IMR-90 (cell line): ENCODE measurements at regions not wholly inside any gene's neighbourhood (a gene's known extent, or its start where the extent isn't known, plus 50 kb on each side); places are given as distances from the start of the nearest gene placed in this dataset.

ENCODE experiments used
- ATAC-seq: fragments of 200-7000 bp; cut with Tn5 transposase; 2 replicates; pipeline ENCODE4 v1.9.1; 2020; ENCODE audit warnings: low read depth, mild to moderate bottlenecking, moderate library complexity
- BruUV-seq: library from RNA; stranded (reverse); fragments of 400-500 nt; replicated peaks from 2 replicates; lab custom pipeline; 2021; lab: Mats Ljungman, UMichigan
- CTCF ChIA-PET: fragments of 300-600 bp; formaldehyde crosslinking; extraction: SDS; loops from one replicate; lab custom pipeline; 2021; ENCODE audit warnings: antibody characterized with exemption; lab: Yijun Ruan, JAX
- POLR2A ChIA-PET: fragments of 300-600 bp; sonication (Branson Sonifier 250); formaldehyde crosslinking; loops from one replicate; lab custom pipeline; 2022; ENCODE audit warnings: antibody characterized with exemption; ENCODE audit not compliant: unreplicated experiment; lab: Charles Lee
- DNase-seq: peaks from one replicate; pipeline ENCODE4 v3.0.0; 2013
- H2AFZ ChIP-seq: replicated peaks from 2 replicates; pipeline ENCODE3; 2013; ENCODE audit warnings: low read length, mild to moderate bottlenecking; ENCODE audit not compliant: poor library complexity
- H2AK5ac ChIP-seq: 2 replicates; pipeline ENCODE4 v1.6.1; 2013; ENCODE audit warnings: low read depth, low read length, inconsistent platforms
- H2AK9ac ChIP-seq: replicated peaks from 2 replicates; pipeline ENCODE3; 2013; ENCODE audit warnings: mild to moderate bottlenecking, low read depth, low read length, moderate library complexity; ENCODE audit not compliant: poor library complexity
- H2BK120ac ChIP-seq: 2 replicates; pipeline ENCODE4 v1.6.1; 2013; ENCODE audit warnings: low read depth, low read length, inconsistent platforms
- H2BK15ac ChIP-seq: 3 replicates; pipeline ENCODE4 v1.6.1; 2013; ENCODE audit warnings: low read depth, low read length, inconsistent platforms
- H2BK20ac ChIP-seq: 2 replicates; pipeline ENCODE4 v1.6.1; 2013; ENCODE audit warnings: low read depth, mild to moderate bottlenecking, inconsistent platforms, low read length, moderate library complexity
- H2BK5ac ChIP-seq: 2 replicates; pipeline ENCODE4 v1.6.1; 2013; ENCODE audit warnings: mild to moderate bottlenecking, low read depth, low read length, inconsistent platforms; ENCODE audit not compliant: poor library complexity, severe bottlenecking
- H3K14ac ChIP-seq: replicated peaks from 2 replicates; pipeline ENCODE4 v1.6.1; 2013; ENCODE audit warnings: low read depth, low read length, inconsistent platforms
- H3K18ac ChIP-seq: 2 replicates; pipeline ENCODE4 v1.6.1; 2013; ENCODE audit warnings: low read depth, low read length, control low read depth
- H3K23ac ChIP-seq: 2 replicates; pipeline ENCODE4 v1.6.1; 2013; ENCODE audit warnings: low read depth, low read length, inconsistent platforms
- H3K27ac ChIP-seq: 2 replicates; pipeline ENCODE4 v1.5.1; 2013; ENCODE audit warnings: mild to moderate bottlenecking, control low read depth, low read length; ENCODE audit not compliant: insufficient read depth
- H3K27me3 ChIP-seq: 2 replicates; pipeline ENCODE4 v1.6.1; 2013; ENCODE audit warnings: low read length; ENCODE audit not compliant: control insufficient read depth, insufficient read depth
- H3K36me3 ChIP-seq: 2 replicates; pipeline ENCODE4 v1.6.1; 2013; ENCODE audit warnings: low read length, mixed read lengths; ENCODE audit not compliant: control insufficient read depth, insufficient read depth
- H3K4ac ChIP-seq: 2 replicates; pipeline ENCODE4 v1.6.1; 2013; ENCODE audit warnings: low read depth, low read length, inconsistent platforms
- H3K4me1 ChIP-seq: 2 replicates; pipeline ENCODE4 v1.6.1; 2013; ENCODE audit warnings: low read length, mixed read lengths; ENCODE audit not compliant: control insufficient read depth, insufficient read depth
- H3K4me2 ChIP-seq: 2 replicates; pipeline ENCODE4 v1.6.1; 2013; ENCODE audit warnings: low read depth, mild to moderate bottlenecking, control low read depth, low read length, moderate library complexity
- H3K4me3 ChIP-seq: 2 replicates; pipeline ENCODE4 v1.5.1; 2013; ENCODE audit warnings: low read depth, mild to moderate bottlenecking, control low read depth, low read length, moderate library complexity; ENCODE audit not compliant: insufficient read depth
- H3K56ac ChIP-seq: 2 replicates; pipeline ENCODE4 v1.6.1; 2013; ENCODE audit warnings: low read length, inconsistent platforms; ENCODE audit not compliant: insufficient read depth; ENCODE audit errors: extremely low read depth
- H3K79me1 ChIP-seq, 2 experiments: 2 replicates each; pipeline ENCODE4 v1.6.1; 2013; ENCODE audit warnings: low read length in 2 of 2, inconsistent platforms in 1 of 2, low read depth in 1 of 2
- H3K9ac ChIP-seq: 2 replicates; pipeline ENCODE4 v1.6.1; 2013; ENCODE audit warnings: low read depth, low read length, control low read depth
- H3K9me1 ChIP-seq: 2 replicates; pipeline ENCODE4 v1.6.1; 2013; ENCODE audit warnings: low read length, inconsistent platforms; ENCODE audit not compliant: insufficient read depth
- H3K9me3 ChIP-seq: 2 replicates; pipeline ENCODE4 v1.6.1; 2013; ENCODE audit warnings: low read length; ENCODE audit not compliant: control insufficient read depth, insufficient read depth
- H4K20me1 ChIP-seq: 2 replicates; pipeline ENCODE4 v1.6.1; 2013; ENCODE audit warnings: low read length, inconsistent platforms; ENCODE audit not compliant: insufficient read depth
- H4K5ac ChIP-seq: 2 replicates; pipeline ENCODE4 v1.6.1; 2013; ENCODE audit warnings: mild to moderate bottlenecking, low read depth, low read length, control low read depth
- H4K8ac ChIP-seq, 2 experiments: 2 replicates each; pipeline ENCODE4 v1.6.1; 2013; ENCODE audit warnings: low read depth in 2 of 2, low read length in 2 of 2, control low read depth in 1 of 2, inconsistent platforms in 1 of 2
- H4K91ac ChIP-seq: 2 replicates; pipeline ENCODE4 v1.6.1; 2013; ENCODE audit warnings: low read depth, low read length, inconsistent platforms; ENCODE audit not compliant: insufficient read depth
- BHLHE40 ChIP-seq: fragments of 150-350 bp; IDR thresholded peaks from 2 replicates; pipeline ENCODE4 v1.6.1; 2016; ENCODE audit warnings: mild to moderate bottlenecking, low read depth, low read length
- CEBPB ChIP-seq: IDR thresholded peaks from 2 replicates; pipeline ENCODE4 v1.6.1; 2012; ENCODE audit warnings: low read depth, low read length, improper control_type of control experiment
- CHD1 ChIP-seq: IDR thresholded peaks from 2 replicates; pipeline ENCODE4 v1.6.1; 2012; ENCODE audit warnings: low read depth, low read length, improper control_type of control experiment
- ELK1 ChIP-seq: fragments of 150-350 bp; IDR thresholded peaks from 2 replicates; pipeline ENCODE4 v1.6.1; 2016; ENCODE audit warnings: low read depth, mild to moderate bottlenecking, low read length, moderate library complexity, borderline replicate concordance
- FOS ChIP-seq: fragments of 150-350 bp; IDR thresholded peaks from 2 replicates; pipeline ENCODE4 v1.6.1; 2016; ENCODE audit warnings: low read depth, low read length
- MAFK ChIP-seq: IDR thresholded peaks from 2 replicates; pipeline ENCODE4 v1.6.1; 2012; ENCODE audit warnings: low read depth, low read length, improper control_type of control experiment
- MAZ ChIP-seq: IDR thresholded peaks from 2 replicates; pipeline ENCODE4 v1.6.1; 2012; ENCODE audit warnings: low read depth, mild to moderate bottlenecking, low read length, improper control_type of control experiment, moderate library complexity, borderline replicate concordance
- MXI1 ChIP-seq: IDR thresholded peaks from 2 replicates; pipeline ENCODE4 v1.6.1; 2012; ENCODE audit warnings: low read depth, mild to moderate bottlenecking, low read length, moderate library complexity, borderline replicate concordance
- NFE2L2 ChIP-seq: fragments of 150-350 bp; IDR thresholded peaks from 2 replicates; pipeline ENCODE4 v1.6.1; 2016; ENCODE audit warnings: low read depth, mild to moderate bottlenecking, low read length
- POLR2A ChIP-seq: IDR thresholded peaks from 2 replicates; pipeline ENCODE4 v1.6.1; 2012; ENCODE audit warnings: mild to moderate bottlenecking, low read depth, low read length
- RAD21 ChIP-seq: IDR thresholded peaks from 2 replicates; pipeline ENCODE4 v1.6.1; 2012; ENCODE audit warnings: low read length, improper control_type of control experiment
- RCOR1 ChIP-seq: IDR thresholded peaks from 2 replicates; pipeline ENCODE4 v1.6.1; 2012; ENCODE audit warnings: mild to moderate bottlenecking, low read length, improper control_type of control experiment; ENCODE audit not compliant: insufficient replicate concordance
- RFX5 ChIP-seq: IDR thresholded peaks from 2 replicates; pipeline ENCODE4 v1.8.0; 2012; ENCODE audit warnings: low read depth, mild to moderate bottlenecking, low read length, moderate library complexity
- SMC3 ChIP-seq: fragments of 150-350 bp; IDR thresholded peaks from 2 replicates; pipeline ENCODE4 v1.6.1; 2016; ENCODE audit warnings: low read depth, mild to moderate bottlenecking, antibody characterized with exemption, low read length, moderate library complexity
- USF2 ChIP-seq: fragments of 150-350 bp; IDR thresholded peaks from 2 replicates; pipeline ENCODE4 v1.6.1; 2017; ENCODE audit warnings: mild to moderate bottlenecking, antibody characterized with exemption, low read length, low read depth
- WGBS, 2 experiments: methylation state at CpG; one replicate each; pipeline versions ENCODE4 v1.1.5 to v1.1.7; 2013; ENCODE audit warnings: missing lambda C conversion rate in 2 of 2; ENCODE audit not compliant: insufficient read length in 1 of 2; ENCODE audit errors: extremely low coverage in 2 of 2; 5-methylcytosine and 5-hydroxymethylcytosine counted together
- dilution Hi-C: fragments of 300-500 bp; cut with HindIII; formaldehyde crosslinking; loops from one replicate; pipeline ENCODE4 v1.14.3; 2018; ENCODE audit warnings: low sequenced_read_pairs; ENCODE audit not compliant: unreplicated experiment
- in situ Hi-C: fragments of 300-500 bp; cut with MboI; formaldehyde crosslinking; loops from 3 replicates; pipeline ENCODE4 v1.14.3; 2019; ENCODE audit warnings: low sequenced_read_pairs, inconsistent platforms, mixed read lengths
- intact Hi-C: fragments of 100-400 bp; cut with micrococcal nuclease; formaldehyde crosslinking; loops from 2 replicates; pipeline ENCODE4 v1.10.0; 2022
- TF ChIP-seq, protein P1 (sequence below): conservative IDR thresholded peaks from 2 replicates; pipeline ENCODE4 v1.5.1; 2012; ENCODE audit warnings: mild to moderate bottlenecking, low read depth, low read length, improper control_type of control experiment

DNA sequence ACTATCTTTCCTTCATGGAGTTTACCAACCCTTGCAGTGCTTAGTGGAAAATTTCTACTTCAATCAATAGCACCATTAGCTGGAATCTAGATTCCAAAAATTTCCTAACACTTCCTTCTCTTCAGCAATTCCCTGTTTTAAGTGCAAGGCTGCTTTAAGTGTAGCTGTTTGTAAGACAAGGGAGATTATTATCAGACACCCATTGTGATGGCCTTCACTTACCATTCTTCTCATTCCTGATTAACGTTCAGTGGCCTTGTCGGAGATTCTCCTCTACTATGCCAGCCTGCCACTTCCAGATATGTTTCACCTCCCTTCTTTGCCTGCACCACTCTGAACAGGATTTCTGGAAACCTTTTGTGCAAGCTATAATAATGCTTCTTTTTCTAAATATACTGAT is 464.9 kb upstream of the ADGRL2 start:
- H4K5ac ChIP-seq: no peak overlapping the region
- no CpG with 5 or more reads among the region's 2 CpGs for WGBS, 2 experiments

More for the DNA sequence above, 464.9 kb upstream of the ADGRL2 start:
- no peak overlapping the region for H2BK15ac ChIP-seq
- H3K36me3 ChIP-seq: no peaks in the 10 kb centered on the region
- no peaks in the 10 kb centered on the region for H3K4me1 ChIP-seq
- no peak overlapping the region for H3K4me2 ChIP-seq
- ATAC-seq: no peak
- H2BK5ac ChIP-seq: no peak overlapping the region
- no peaks in the 10 kb centered on the region for H4K20me1 ChIP-seq
- no peak overlapping the region for H3K18ac ChIP-seq
- no peak overlapping the region for H3K14ac ChIP-seq
- no peak overlapping the region for H4K8ac ChIP-seq
- DNase-seq: no peak
- H3K9ac ChIP-seq: no peak overlapping the region
- TF ChIP-seq BHLHE40 (no peak), SMC3 (no peak), MAFK (no peak), MAZ (no peak), POLR2A (no peak), RAD21 (no peak), FOS (no peak), NFE2L2 (no peak), CHD1 (no peak), USF2 (no peak), MXI1 (no peak), RFX5 (no peak), RCOR1 (no peak), CEBPB (no peak), ELK1 (no peak)
- TF ChIP-seq, protein P1, sequence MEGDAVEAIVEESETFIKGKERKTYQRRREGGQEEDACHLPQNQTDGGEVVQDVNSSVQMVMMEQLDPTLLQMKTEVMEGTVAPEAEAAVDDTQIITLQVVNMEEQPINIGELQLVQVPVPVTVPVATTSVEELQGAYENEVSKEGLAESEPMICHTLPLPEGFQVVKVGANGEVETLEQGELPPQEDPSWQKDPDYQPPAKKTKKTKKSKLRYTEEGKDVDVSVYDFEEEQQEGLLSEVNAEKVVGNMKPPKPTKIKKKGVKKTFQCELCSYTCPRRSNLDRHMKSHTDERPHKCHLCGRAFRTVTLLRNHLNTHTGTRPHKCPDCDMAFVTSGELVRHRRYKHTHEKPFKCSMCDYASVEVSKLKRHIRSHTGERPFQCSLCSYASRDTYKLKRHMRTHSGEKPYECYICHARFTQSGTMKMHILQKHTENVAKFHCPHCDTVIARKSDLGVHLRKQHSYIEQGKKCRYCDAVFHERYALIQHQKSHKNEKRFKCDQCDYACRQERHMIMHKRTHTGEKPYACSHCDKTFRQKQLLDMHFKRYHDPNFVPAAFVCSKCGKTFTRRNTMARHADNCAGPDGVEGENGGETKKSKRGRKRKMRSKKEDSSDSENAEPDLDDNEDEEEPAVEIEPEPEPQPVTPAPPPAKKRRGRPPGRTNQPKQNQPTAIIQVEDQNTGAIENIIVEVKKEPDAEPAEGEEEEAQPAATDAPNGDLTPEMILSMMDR: no peak
- intact Hi-C loops (loop anchor here (10.0 kb wide), 1 partner anchor 61 kb away; no protein-coding TSS in a partner anchor), dilution Hi-C loops (no loop called here), in situ Hi-C loops (no loop called here)
- CTCF ChIA-PET: no interaction called here
- no peak overlapping the region for H3K4me3 ChIP-seq
- H2AK5ac ChIP-seq: no peak overlapping the region
- no peak overlapping the region for H2BK120ac ChIP-seq
- H3K79me1 ChIP-seq: no peaks in the 10 kb centered on the region
- H3K9me1 ChIP-seq: no peaks in the 10 kb centered on the region
- H3K27ac ChIP-seq: no peak overlapping the region
- POLR2A ChIA-PET: no interaction called here
- no peaks in the 10 kb centered on the region for H3K9me3 ChIP-seq
- no peak overlapping the region for H3K56ac ChIP-seq
- no peak overlapping the region for H2AK9ac ChIP-seq
- H3K27me3 ChIP-seq: no peaks in the 10 kb centered on the region
- BruUV-seq: no TSS peak
- no peak overlapping the region for H2BK20ac ChIP-seq
- H3K23ac ChIP-seq: no peak overlapping the region
- H3K4ac ChIP-seq: no peak overlapping the region
- no peak overlapping the region for H2AFZ ChIP-seq
- no peak overlapping the region for H4K91ac ChIP-seq
